GM23338 (cell line): ENCODE measurements at regions not wholly inside any gene's neighbourhood (a gene's known extent, or its start where the extent isn't known, plus 50 kb on each side); places are given as distances from the start of the nearest gene placed in this dataset.

ENCODE experiments used
- ATAC-seq: fragments of 200-7000 bp; cut with Tn5 transposase; 3 replicates; pipeline ENCODE4 v1.9.1; 2020
- DNase-seq: peaks from one replicate; pipeline ENCODE4 v3.0.0-alpha.2; 2015; ENCODE audit warnings: low spot score
- H2AFZ ChIP-seq: fragments of 200-600 bp; sonication (generic); 2 replicates; pipeline ENCODE4 v1.8.0; 2016; ENCODE audit warnings: antibody characterized with exemption, mild to moderate bottlenecking, moderate library complexity
- H3F3A ChIP-seq: fragments of 200-600 bp; sonication (generic); replicated peaks from 2 replicates; pipeline ENCODE4 v1.8.0; 2017; ENCODE audit warnings: antibody characterized with exemption, mixed run types, low read depth
- H3K27ac ChIP-seq: fragments of 200-600 bp; sonication (generic); 2 replicates; pipeline ENCODE4 v1.6.1; 2016; ENCODE audit warnings: low read depth
- H3K27me3 ChIP-seq: fragments of 200-600 bp; sonication (generic); 2 replicates; pipeline ENCODE4 v1.8.0; 2016; ENCODE audit warnings: mild to moderate bottlenecking, mixed run types, moderate library complexity; ENCODE audit not compliant: insufficient read depth
- H3K36me3 ChIP-seq: fragments of 200-600 bp; sonication (generic); 2 replicates; pipeline ENCODE4 v1.8.0; 2016; ENCODE audit warnings: mild to moderate bottlenecking; ENCODE audit not compliant: insufficient read depth
- H3K4me1 ChIP-seq: fragments of 200-600 bp; sonication (generic); 2 replicates; pipeline ENCODE4 v1.8.0; 2016; ENCODE audit warnings: mild to moderate bottlenecking, moderate library complexity; ENCODE audit not compliant: insufficient read depth
- H3K4me2 ChIP-seq: fragments of 200-600 bp; sonication (generic); 2 replicates; pipeline ENCODE4 v1.7.1; 2017; ENCODE audit warnings: mixed run types
- H3K4me3 ChIP-seq: fragments of 200-600 bp; sonication (generic); 2 replicates; pipeline ENCODE4 v1.6.1; 2016; ENCODE audit warnings: mixed run types
- H3K79me2 ChIP-seq: fragments of 200-600 bp; sonication (generic); replicated peaks from 2 replicates; pipeline ENCODE4 v1.8.0; 2017; ENCODE audit warnings: mild to moderate bottlenecking; ENCODE audit not compliant: insufficient read depth
- H3K9me2 ChIP-seq: fragments of 200-600 bp; sonication (generic); 2 replicates; pipeline ENCODE4 v1.8.0; 2017; ENCODE audit not compliant: insufficient read depth
- H4K20me1 ChIP-seq: fragments of 200-600 bp; sonication (generic); replicated peaks from 2 replicates; pipeline ENCODE4 v1.8.0; 2017; ENCODE audit warnings: mild to moderate bottlenecking; ENCODE audit not compliant: insufficient read depth
- H3K27ac Mint-ChIP-seq: 2 replicates; pipeline ENCODE4 v1.8.0; 2020; ENCODE audit warnings: inconsistent platforms, mild to moderate bottlenecking, moderate library complexity, mixed read lengths
- H3K27me3 Mint-ChIP-seq: 3 replicates; pipeline ENCODE4 v1.8.0; 2022; ENCODE audit warnings: low read depth, mild to moderate bottlenecking, moderate library complexity, mixed read lengths, inconsistent platforms; ENCODE audit not compliant: insufficient read depth, poor library complexity
- H3K36me3 Mint-ChIP-seq: 3 replicates; pipeline ENCODE4 v1.8.0; 2021; ENCODE audit warnings: low read depth, mild to moderate bottlenecking, inconsistent platforms, moderate library complexity, mixed read lengths
- H3K4me1 Mint-ChIP-seq: 3 replicates; pipeline ENCODE4 v1.8.0; 2020; ENCODE audit warnings: mild to moderate bottlenecking, inconsistent platforms, mixed read lengths
- H3K4me3 Mint-ChIP-seq: 3 replicates; pipeline ENCODE4 v1.8.0; 2021; ENCODE audit warnings: moderate library complexity, mild to moderate bottlenecking, inconsistent platforms, mixed read lengths
- H3K9me3 Mint-ChIP-seq: 3 replicates; pipeline ENCODE4 v1.8.0; 2020; ENCODE audit warnings: moderate library complexity, mild to moderate bottlenecking, inconsistent platforms, mixed read lengths
- CREB1 ChIP-seq: fragments of 250-450 bp; sonication (Bioruptor Pico); IDR thresholded peaks from 2 replicates; pipeline ENCODE4 v1.5.0; 2020; ENCODE audit warnings: low read depth, mild to moderate bottlenecking, moderate library complexity
- ETS1 ChIP-seq: IDR thresholded peaks from 2 replicates; pipeline ENCODE4 v1.6.1; 2016; ENCODE audit warnings: antibody characterized with exemption
- EZH2 ChIP-seq: fragments of 200-600 bp; sonication (generic); IDR thresholded peaks from one replicate; pipeline ENCODE4 v1.8.0; 2017; ENCODE audit warnings: antibody characterized with exemption, mild to moderate bottlenecking, low read depth; ENCODE audit not compliant: unreplicated experiment
- EZH2phosphoT487 ChIP-seq: fragments of 200-600 bp; sonication (generic); IDR thresholded peaks from one replicate; pipeline ENCODE4 v1.8.1; 2018; ENCODE audit warnings: antibody characterized with exemption; ENCODE audit not compliant: unreplicated experiment
- JUNB ChIP-seq: IDR thresholded peaks from one replicate; pipeline ENCODE4 v1.6.1; 2016; ENCODE audit warnings: antibody characterized with exemption; ENCODE audit not compliant: unreplicated experiment
- NANOG ChIP-seq: IDR thresholded peaks from 2 replicates; pipeline ENCODE4 v1.6.1; 2016; ENCODE audit warnings: antibody characterized with exemption, borderline replicate concordance
- POLR2AphosphoS5 ChIP-seq: IDR thresholded peaks from 2 replicates; pipeline ENCODE4 v1.6.1; 2016; ENCODE audit warnings: antibody characterized with exemption, low read depth
- STAT1 ChIP-seq: IDR thresholded peaks from one replicate; pipeline ENCODE4 v1.6.1; 2016; ENCODE audit warnings: antibody characterized with exemption; ENCODE audit not compliant: unreplicated experiment
- ZNF114 ChIP-seq: fragments of 250-450 bp; sonication (Bioruptor Pico); IDR thresholded peaks from 2 replicates; pipeline ENCODE4 v1.5.0; 2020; ENCODE audit warnings: mild to moderate bottlenecking, moderate library complexity
- ZNF331 ChIP-seq: fragments of 250-450 bp; sonication (Bioruptor Pico); IDR thresholded peaks from 2 replicates; pipeline ENCODE4 v1.5.0; 2020; ENCODE audit warnings: low read depth, mild to moderate bottlenecking, moderate library complexity
- ZNF462 ChIP-seq: fragments of 250-450 bp; sonication (Bioruptor Pico); IDR thresholded peaks from 2 replicates; pipeline ENCODE4 v1.5.0; 2020; ENCODE audit warnings: mild to moderate bottlenecking, moderate library complexity
- TF ChIP-seq, protein P1 (sequence below), 2 experiments: fragments of 200-600 bp in 1 of 2; sonication (generic) in 1 of 2; conservative IDR thresholded peaks; 2 replicates each; pipeline versions ENCODE4 v1.5.1 to v1.6.1; 2016 to 2017; ENCODE audit warnings: antibody characterized with exemption in 2 of 2, low read depth in 2 of 2, mild to moderate bottlenecking in 2 of 2, moderate library complexity in 1 of 2
- TF ChIP-seq, protein P2 (sequence below): IDR thresholded peaks from one replicate; pipeline ENCODE4 v1.6.1; 2018; ENCODE audit warnings: antibody characterized with exemption; ENCODE audit not compliant: unreplicated experiment

GRCh38 chr13:50167224-50167947, 152.1 kb downstream of the KCNRG start:
- Histone ChIP-seq H3K9me2 (no peaks in the 10 kb centered on the region), H4K20me1 (no peaks in the 10 kb centered on the region), H3K4me1 (no peaks in the 10 kb centered on the region), H3K4me2 (no peak overlapping the region), H3K27me3 (no peaks in the 10 kb centered on the region), H2AFZ (no peak overlapping the region), H3K79me2 (no peaks in the 10 kb centered on the region), H3K36me3 (no peaks in the 10 kb centered on the region), H3F3A (no peaks in the 10 kb centered on the region), H3K4me3 (no peak overlapping the region), H3K27ac (no peak overlapping the region)
- Mint-ChIP-seq H3K36me3 (no peaks in the 10 kb centered on the region), H3K27me3 (no peaks in the 10 kb centered on the region), H3K9me3 (no peaks in the 10 kb centered on the region; the same call in 2 of the 3 replicates), H3K4me1 (peaks cover 6% of the 10 kb centered on the region), H3K27ac (no peak overlapping the region), H3K4me3 (no peak overlapping the region)
- TF ChIP-seq, protein P1, sequence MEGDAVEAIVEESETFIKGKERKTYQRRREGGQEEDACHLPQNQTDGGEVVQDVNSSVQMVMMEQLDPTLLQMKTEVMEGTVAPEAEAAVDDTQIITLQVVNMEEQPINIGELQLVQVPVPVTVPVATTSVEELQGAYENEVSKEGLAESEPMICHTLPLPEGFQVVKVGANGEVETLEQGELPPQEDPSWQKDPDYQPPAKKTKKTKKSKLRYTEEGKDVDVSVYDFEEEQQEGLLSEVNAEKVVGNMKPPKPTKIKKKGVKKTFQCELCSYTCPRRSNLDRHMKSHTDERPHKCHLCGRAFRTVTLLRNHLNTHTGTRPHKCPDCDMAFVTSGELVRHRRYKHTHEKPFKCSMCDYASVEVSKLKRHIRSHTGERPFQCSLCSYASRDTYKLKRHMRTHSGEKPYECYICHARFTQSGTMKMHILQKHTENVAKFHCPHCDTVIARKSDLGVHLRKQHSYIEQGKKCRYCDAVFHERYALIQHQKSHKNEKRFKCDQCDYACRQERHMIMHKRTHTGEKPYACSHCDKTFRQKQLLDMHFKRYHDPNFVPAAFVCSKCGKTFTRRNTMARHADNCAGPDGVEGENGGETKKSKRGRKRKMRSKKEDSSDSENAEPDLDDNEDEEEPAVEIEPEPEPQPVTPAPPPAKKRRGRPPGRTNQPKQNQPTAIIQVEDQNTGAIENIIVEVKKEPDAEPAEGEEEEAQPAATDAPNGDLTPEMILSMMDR (conservative IDR thresholded peaks at IDR 0.05; ENCODE audit: low read depth in 2 of 2) = no peak
- no peak for TF ChIP-seq ZNF114 (CRISPR knock-in tag)
- TF ChIP-seq ETS1 = no peak
- no peak for TF ChIP-seq JUNB
- no peak for TF ChIP-seq POLR2AphosphoS5
- TF ChIP-seq, protein P2, sequence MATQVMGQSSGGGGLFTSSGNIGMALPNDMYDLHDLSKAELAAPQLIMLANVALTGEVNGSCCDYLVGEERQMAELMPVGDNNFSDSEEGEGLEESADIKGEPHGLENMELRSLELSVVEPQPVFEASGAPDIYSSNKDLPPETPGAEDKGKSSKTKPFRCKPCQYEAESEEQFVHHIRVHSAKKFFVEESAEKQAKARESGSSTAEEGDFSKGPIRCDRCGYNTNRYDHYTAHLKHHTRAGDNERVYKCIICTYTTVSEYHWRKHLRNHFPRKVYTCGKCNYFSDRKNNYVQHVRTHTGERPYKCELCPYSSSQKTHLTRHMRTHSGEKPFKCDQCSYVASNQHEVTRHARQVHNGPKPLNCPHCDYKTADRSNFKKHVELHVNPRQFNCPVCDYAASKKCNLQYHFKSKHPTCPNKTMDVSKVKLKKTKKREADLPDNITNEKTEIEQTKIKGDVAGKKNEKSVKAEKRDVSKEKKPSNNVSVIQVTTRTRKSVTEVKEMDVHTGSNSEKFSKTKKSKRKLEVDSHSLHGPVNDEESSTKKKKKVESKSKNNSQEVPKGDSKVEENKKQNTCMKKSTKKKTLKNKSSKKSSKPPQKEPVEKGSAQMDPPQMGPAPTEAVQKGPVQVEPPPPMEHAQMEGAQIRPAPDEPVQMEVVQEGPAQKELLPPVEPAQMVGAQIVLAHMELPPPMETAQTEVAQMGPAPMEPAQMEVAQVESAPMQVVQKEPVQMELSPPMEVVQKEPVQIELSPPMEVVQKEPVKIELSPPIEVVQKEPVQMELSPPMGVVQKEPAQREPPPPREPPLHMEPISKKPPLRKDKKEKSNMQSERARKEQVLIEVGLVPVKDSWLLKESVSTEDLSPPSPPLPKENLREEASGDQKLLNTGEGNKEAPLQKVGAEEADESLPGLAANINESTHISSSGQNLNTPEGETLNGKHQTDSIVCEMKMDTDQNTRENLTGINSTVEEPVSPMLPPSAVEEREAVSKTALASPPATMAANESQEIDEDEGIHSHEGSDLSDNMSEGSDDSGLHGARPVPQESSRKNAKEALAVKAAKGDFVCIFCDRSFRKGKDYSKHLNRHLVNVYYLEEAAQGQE = no peak
- TF ChIP-seq CREB1 (CRISPR knock-in tag) = no peak
- no peak for TF ChIP-seq STAT1
- no peak for TF ChIP-seq EZH2
- TF ChIP-seq NANOG = no peak
- no peak for TF ChIP-seq EZH2phosphoT487
- TF ChIP-seq ZNF331 (CRISPR knock-in tag) = no peak
- TF ChIP-seq ZNF462 (CRISPR knock-in tag) = no peak
- DNase-seq = no peak
- ATAC-seq = no peak; the same call in 2 of the 3 replicates
